ENCODE measurements at regions not wholly inside any gene's neighbourhood (a gene's known extent, or its start where the extent isn't known, plus 50 kb on each side); places are given as distances from the start of the nearest gene placed in this dataset.

DNA sequence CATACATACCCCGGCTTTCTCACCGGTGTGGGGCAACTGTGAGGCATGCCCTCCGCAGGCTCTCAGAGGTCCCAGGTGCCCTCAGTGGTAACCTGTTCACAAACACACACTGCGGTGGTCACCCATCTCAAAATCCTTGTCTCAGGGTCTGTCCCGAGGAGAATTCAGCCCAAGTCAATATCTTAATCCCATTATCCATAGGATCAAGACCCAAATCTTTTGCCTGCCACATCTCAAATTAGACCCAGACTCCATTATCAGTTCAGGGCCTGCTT lies 140.8 kb downstream of the CDC5L start:
- BruUV-seq (replicated peaks), result no TSS peak
- H3K79me2 ChIP-seq (ENCODE audit: insufficient read depth, low read depth, low read length), result no peaks in the 10 kb centered on the region
- no peaks in the 10 kb centered on the region for H3K9me3 ChIP-seq (ENCODE audit: low read length)
- no peak overlapping the region for H3K4me2 ChIP-seq (ENCODE audit: low read length)
- no peak for DNase-seq (ENCODE audit: low spot score)
- no peaks in the 10 kb centered on the region for H3K9me2 ChIP-seq (ENCODE audit: insufficient read depth, low read length)
- H3K4me1 ChIP-seq (ENCODE audit: insufficient read depth, low read length, poor library complexity, severe bottlenecking), result no peaks in the 10 kb centered on the region
- intact Hi-C loops (cut with micrococcal nuclease; ENCODE audit: unreplicated experiment), result no loop called here
- H2AFZ ChIP-seq (ENCODE audit: low read length), result no peak overlapping the region
- no peak overlapping the region for H3K4me3 ChIP-seq (ENCODE audit: low read depth, low read length, poor library complexity, severe bottlenecking)
- TF ChIP-seq CTCF (conservative IDR thresholded peaks at IDR 0.05; ENCODE audit: low read length), result no peak
- no peak for TF ChIP-seq EZH2phosphoT487 (IDR thresholded peaks at IDR 0.05; ENCODE audit: borderline replicate concordance, low read depth, low read length)
- no peaks in the 10 kb centered on the region for H4K20me1 ChIP-seq (ENCODE audit: insufficient read depth, low read length)
- H3K36me3 ChIP-seq (ENCODE audit: insufficient read depth, low read length), result no peaks in the 10 kb centered on the region
- H3K27ac ChIP-seq (ENCODE audit: low read depth, low read length, poor library complexity, severe bottlenecking), result no peak overlapping the region
- ChIA-PET CTCF (ENCODE audit: unreplicated experiment) (no interaction called here), POLR2A (interaction anchor here (0.9 kb wide), 1 partner anchor 18 kb away, joined by 4 read pairs; no protein-coding TSS in a partner anchor)

DNA sequence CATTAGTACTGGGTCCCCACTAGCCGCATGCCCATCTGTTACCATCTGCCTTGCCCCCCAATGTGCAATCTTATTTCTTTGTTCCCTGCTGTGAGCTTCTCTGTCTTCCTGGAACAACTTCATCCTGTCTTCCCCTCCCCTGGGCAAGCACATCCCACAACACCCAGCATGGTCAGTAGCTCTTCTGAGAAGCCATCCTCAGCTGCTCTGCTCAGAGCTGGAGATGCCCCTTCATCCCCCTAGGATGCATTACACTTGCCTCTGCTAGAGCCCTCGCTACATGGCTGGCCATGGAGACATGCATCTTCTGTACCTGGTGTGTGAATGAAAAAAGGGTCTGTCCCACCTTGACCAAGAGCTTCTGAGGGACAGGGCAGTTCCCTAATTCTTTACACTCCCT lies 141.2 kb downstream of the CDC5L start:
- ChIA-PET CTCF (ENCODE audit: unreplicated experiment) (no interaction called here), POLR2A (interaction anchor here (0.9 kb wide), 1 partner anchor 18 kb away, joined by 4 read pairs; no protein-coding TSS in a partner anchor)
- no peaks in the 10 kb centered on the region for H3K4me1 ChIP-seq (ENCODE audit: insufficient read depth, low read length, poor library complexity, severe bottlenecking)
- no peak overlapping the region for H3K4me3 ChIP-seq (ENCODE audit: low read depth, low read length, poor library complexity, severe bottlenecking)
- no peak overlapping the region for H2AFZ ChIP-seq (ENCODE audit: low read length)
- no peak overlapping the region for H3K4me2 ChIP-seq (ENCODE audit: low read length)
- H3K27ac ChIP-seq (ENCODE audit: low read depth, low read length, poor library complexity, severe bottlenecking), result no peak overlapping the region
- no peaks in the 10 kb centered on the region for H3K79me2 ChIP-seq (ENCODE audit: insufficient read depth, low read depth, low read length)
- H3K36me3 ChIP-seq (ENCODE audit: insufficient read depth, low read length), result no peaks in the 10 kb centered on the region
- intact Hi-C loops (cut with micrococcal nuclease; ENCODE audit: unreplicated experiment), result no loop called here
- no peaks in the 10 kb centered on the region for H4K20me1 ChIP-seq (ENCODE audit: insufficient read depth, low read length)
- H3K9me2 ChIP-seq (ENCODE audit: insufficient read depth, low read length), result no peaks in the 10 kb centered on the region
- no peak for TF ChIP-seq CTCF (conservative IDR thresholded peaks at IDR 0.05; ENCODE audit: low read length)
- no peak for TF ChIP-seq EZH2phosphoT487 (IDR thresholded peaks at IDR 0.05; ENCODE audit: borderline replicate concordance, low read depth, low read length)
- H3K9me3 ChIP-seq (ENCODE audit: low read length), result no peaks in the 10 kb centered on the region
- DNase-seq (ENCODE audit: low spot score), result no peak
- no TSS peak for BruUV-seq (replicated peaks)

GRCh38 chr6:44529146-44529905 lies 141.8 kb downstream of the CDC5L start:
- TF ChIP-seq CTCF (conservative IDR thresholded peaks at IDR 0.05; ENCODE audit: low read length), result no peak
- no peak for TF ChIP-seq EZH2phosphoT487 (IDR thresholded peaks at IDR 0.05; ENCODE audit: borderline replicate concordance, low read depth, low read length)
- H4K20me1 ChIP-seq (ENCODE audit: insufficient read depth, low read length), result no peaks in the 10 kb centered on the region
- no peak overlapping the region for H3K4me3 ChIP-seq (ENCODE audit: low read depth, low read length, poor library complexity, severe bottlenecking)
- no peak for DNase-seq (ENCODE audit: low spot score)
- BruUV-seq (replicated peaks), result no TSS peak
- no peaks in the 10 kb centered on the region for H3K36me3 ChIP-seq (ENCODE audit: insufficient read depth, low read length)
- ChIA-PET POLR2A (interaction anchor here (0.9 kb wide), 1 partner anchor 17 kb away, joined by 4 read pairs; no protein-coding TSS in a partner anchor), CTCF (ENCODE audit: unreplicated experiment) (no interaction called here)
- H3K27ac ChIP-seq (ENCODE audit: low read depth, low read length, poor library complexity, severe bottlenecking), result no peak overlapping the region
- intact Hi-C loops (cut with micrococcal nuclease; ENCODE audit: unreplicated experiment), result no loop called here
- no peaks in the 10 kb centered on the region for H3K79me2 ChIP-seq (ENCODE audit: insufficient read depth, low read depth, low read length)
- H3K9me2 ChIP-seq (ENCODE audit: insufficient read depth, low read length), result no peaks in the 10 kb centered on the region
- no peak overlapping the region for H2AFZ ChIP-seq (ENCODE audit: low read length)
- H3K4me1 ChIP-seq (ENCODE audit: insufficient read depth, low read length, poor library complexity, severe bottlenecking), result no peaks in the 10 kb centered on the region
- H3K4me2 ChIP-seq (ENCODE audit: low read length), result no peak overlapping the region
- no peaks in the 10 kb centered on the region for H3K9me3 ChIP-seq (ENCODE audit: low read length)
